ENCODE measurements at regions not wholly inside any gene's neighbourhood (a gene's known extent, or its start where the extent isn't known, plus 50 kb on each side); places are given as distances from the start of the nearest gene placed in this dataset.

DNA sequence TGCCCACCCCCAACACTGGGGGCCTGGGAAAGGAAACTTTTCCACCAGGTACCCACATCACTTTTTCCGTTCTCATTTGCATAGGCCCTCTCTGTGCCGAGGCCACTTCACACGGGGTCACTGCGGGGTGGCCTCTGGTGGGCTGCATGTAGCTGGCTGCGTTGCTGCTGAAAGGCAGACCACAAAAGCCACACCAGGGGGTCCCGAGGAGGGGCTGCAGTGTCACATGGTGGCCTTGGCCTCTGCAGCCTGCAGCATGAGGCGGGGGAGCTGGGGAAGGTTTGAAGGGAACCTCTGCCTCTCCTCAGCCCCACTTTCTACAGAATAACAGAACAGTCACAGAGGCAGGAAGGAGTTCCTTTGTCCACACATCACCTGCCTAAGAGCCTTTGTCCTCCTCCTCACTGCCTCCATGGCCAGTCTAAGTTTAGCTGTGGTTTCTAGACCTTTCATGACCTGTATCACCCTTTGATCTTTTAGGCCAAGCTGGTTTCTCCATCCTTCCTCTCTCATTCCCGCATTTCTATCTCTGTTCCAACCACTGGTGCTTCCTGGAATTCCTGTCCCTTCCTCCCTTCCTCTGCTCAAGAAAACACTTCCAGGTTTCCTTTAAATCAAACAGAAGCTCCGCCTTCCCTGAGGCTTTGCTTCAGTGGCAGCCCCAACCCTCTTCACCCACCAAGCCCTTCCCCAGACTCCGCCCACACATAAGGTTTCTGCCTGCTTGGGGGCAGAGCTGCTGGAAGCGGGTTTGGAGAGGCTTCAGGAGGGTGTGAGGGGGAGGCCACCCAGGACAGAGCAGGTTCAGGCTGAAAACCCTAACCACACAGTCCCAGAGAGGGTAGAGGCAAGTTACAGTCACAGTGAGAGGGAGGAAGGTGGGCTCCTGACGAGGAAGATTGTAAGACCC is 150.7 kb upstream of the TLE3 start:
- no peak overlapping the region for H3K4me3 Mint-ChIP-seq
- DNase-seq (ENCODE audit: low spot score): no peak
- H3K4me1 Mint-ChIP-seq (ENCODE audit: low read depth): peaks cover 5% of the 10 kb centered on the region
- no peaks in the 10 kb centered on the region for H3K9me3 Mint-ChIP-seq
- H3K27ac Mint-ChIP-seq: no peak overlapping the region
- no peaks in the 10 kb centered on the region for H3K36me3 Mint-ChIP-seq (ENCODE audit: low read depth)
- H3K27me3 Mint-ChIP-seq (ENCODE audit: low read depth): peaks cover 16% of the 10 kb centered on the region

DNA sequence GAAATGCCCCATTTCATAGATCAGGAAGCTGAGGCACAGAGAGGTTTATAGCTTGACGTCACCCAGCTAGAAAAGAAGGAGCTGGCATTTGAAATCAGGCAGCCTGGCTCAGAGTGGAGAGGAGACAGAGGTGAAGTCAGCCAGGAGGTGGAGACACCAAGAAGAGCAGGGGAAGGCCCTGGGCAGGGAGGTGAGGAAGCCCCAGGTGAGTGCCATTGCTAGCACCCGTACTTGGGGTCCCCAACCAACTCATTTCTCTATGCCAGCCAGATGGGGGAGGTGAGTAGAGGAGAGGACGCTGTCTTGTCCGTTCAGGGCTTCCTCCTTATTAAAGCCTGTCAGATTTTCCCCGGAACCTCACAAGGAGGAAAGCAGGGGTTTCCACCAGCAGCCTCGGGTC is 149.6 kb upstream of the TLE3 start:
- no peak overlapping the region for H3K4me3 Mint-ChIP-seq
- no peak for DNase-seq (ENCODE audit: low spot score)
- no peaks in the 10 kb centered on the region for H3K9me3 Mint-ChIP-seq
- H3K27ac Mint-ChIP-seq: no peak overlapping the region
- H3K27me3 Mint-ChIP-seq (ENCODE audit: low read depth): peaks cover 16% of the 10 kb centered on the region
- peaks cover 11% of the 10 kb centered on the region for H3K4me1 Mint-ChIP-seq (ENCODE audit: low read depth)
- H3K36me3 Mint-ChIP-seq (ENCODE audit: low read depth): no peaks in the 10 kb centered on the region

- Mint-ChIP-seq H3K4me1 (ENCODE audit: low read depth) (peaks cover 13% of the 10 kb centered on the region), H3K36me3 (ENCODE audit: low read depth) (no peaks in the 10 kb centered on the region), H3K9me3 (no peaks in the 10 kb centered on the region), H3K4me3 (no peak overlapping the region), H3K27me3 (ENCODE audit: low read depth) (peaks cover 15% of the 10 kb centered on the region), H3K27ac (no peak overlapping the region)
- no peak for DNase-seq (ENCODE audit: low spot score)
These were observed 149.0 kb upstream of the TLE3 start for GRCh38 chr15:70246623-70247220.

GRCh38 chr15:70245932-70246622 is 148.4 kb upstream of the TLE3 start:
- peaks cover 13% of the 10 kb centered on the region for H3K4me1 Mint-ChIP-seq (ENCODE audit: low read depth)
- H3K4me3 Mint-ChIP-seq: no peak overlapping the region
- H3K36me3 Mint-ChIP-seq (ENCODE audit: low read depth): no peaks in the 10 kb centered on the region
- H3K27ac Mint-ChIP-seq: no peak overlapping the region
- no peaks in the 10 kb centered on the region for H3K9me3 Mint-ChIP-seq
- H3K27me3 Mint-ChIP-seq (ENCODE audit: low read depth): peaks cover 13% of the 10 kb centered on the region
- no peak for DNase-seq (ENCODE audit: low spot score)

- Mint-ChIP-seq H3K4me3 (no peak overlapping the region), H3K9me3 (no peaks in the 10 kb centered on the region), H3K27ac (no peak overlapping the region), H3K27me3 (ENCODE audit: low read depth) (peaks cover 8% of the 10 kb centered on the region), H3K4me1 (ENCODE audit: low read depth) (peaks cover 13% of the 10 kb centered on the region), H3K36me3 (ENCODE audit: low read depth) (no peaks in the 10 kb centered on the region)
- no peak for DNase-seq (ENCODE audit: low spot score)
These were observed 147.3 kb upstream of the TLE3 start for GRCh38 chr15:70244978-70245542.

DNA sequence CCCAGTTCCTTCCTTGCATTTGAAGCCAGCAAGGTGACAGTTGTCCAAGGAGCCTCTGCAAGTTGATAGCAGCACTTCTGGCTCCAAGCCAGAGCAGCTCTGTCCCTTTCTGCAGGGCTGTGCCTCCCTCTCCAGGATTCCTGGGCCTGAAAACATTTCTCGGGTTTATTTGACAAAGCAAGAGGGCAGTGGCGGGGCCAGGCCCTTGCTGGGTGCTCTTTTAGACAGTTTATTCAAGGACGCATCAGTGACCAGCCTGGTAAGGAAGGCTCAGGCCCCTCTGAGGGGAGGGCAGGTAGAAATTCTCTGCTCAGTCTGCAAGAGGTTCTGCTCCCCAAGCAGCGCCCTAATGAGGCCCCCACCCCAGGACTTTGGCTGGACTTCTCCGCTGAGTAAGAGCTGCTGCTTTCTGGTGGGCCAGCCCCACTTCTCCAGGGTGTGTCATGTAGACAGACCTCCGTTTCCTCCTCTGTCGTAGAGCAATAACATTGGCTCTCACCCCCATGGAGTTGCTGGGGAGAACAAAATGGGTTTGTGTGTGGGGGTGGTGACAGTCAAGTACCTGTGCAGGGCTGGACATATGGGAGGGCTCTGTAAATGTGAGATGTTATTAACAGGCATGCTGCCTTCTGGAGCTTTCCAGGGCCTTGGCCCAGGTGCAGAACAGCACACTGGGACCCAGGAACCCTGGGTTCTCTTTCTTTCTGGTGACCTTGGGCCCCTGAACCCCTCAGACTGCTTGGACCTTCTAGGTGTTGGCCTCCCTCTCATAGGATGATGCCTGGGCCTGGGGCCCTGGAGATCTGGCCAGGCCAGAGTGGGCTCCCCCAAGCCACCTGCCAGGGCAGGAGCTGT is 146.2 kb upstream of the TLE3 start:
- Mint-ChIP-seq H3K27me3 (ENCODE audit: low read depth) (peaks cover 11% of the 10 kb centered on the region), H3K36me3 (ENCODE audit: low read depth) (no peaks in the 10 kb centered on the region), H3K9me3 (no peaks in the 10 kb centered on the region), H3K27ac (no peak overlapping the region), H3K4me3 (no peak overlapping the region), H3K4me1 (ENCODE audit: low read depth) (peaks cover 13% of the 10 kb centered on the region)
- no peak for DNase-seq (ENCODE audit: low spot score)

DNA sequence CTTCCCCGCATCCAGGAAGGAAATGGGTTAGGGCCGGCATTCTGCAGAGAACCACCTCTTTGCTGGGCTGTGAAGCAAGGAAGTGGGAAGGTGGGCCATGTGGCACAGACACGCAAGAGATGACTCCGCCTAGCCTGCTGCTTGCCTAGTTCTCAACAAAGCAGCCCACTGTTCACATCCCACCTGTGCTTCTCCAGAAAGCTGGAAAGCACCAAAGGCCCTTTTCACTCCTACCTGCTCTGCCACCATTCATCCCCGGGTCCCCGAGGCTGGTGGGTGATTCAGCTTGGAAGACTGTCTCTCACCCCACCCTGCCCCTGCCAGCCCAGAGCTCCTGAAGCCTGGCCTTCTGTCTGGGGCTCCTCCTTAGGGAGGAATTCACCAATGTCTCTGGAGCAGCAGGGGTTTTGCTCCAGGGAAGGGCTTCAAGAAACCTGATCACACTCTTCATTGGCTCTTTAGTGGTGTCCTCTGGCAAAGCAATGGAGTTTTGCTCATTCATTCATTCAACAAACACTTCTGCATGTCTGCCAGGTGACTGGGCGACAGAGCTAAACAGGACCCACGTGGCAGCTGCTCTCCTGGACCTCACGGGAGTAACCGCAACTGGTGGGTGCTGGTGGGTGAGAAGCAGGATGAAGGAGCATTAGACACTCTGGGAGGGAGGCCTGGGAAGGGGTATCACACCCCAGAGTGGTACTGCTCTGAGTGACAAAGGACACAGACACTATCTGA is 145.4 kb upstream of the TLE3 start:
- no peak for DNase-seq (ENCODE audit: low spot score)
- H3K4me1 Mint-ChIP-seq (ENCODE audit: low read depth): peaks cover 7% of the 10 kb centered on the region

DNA sequence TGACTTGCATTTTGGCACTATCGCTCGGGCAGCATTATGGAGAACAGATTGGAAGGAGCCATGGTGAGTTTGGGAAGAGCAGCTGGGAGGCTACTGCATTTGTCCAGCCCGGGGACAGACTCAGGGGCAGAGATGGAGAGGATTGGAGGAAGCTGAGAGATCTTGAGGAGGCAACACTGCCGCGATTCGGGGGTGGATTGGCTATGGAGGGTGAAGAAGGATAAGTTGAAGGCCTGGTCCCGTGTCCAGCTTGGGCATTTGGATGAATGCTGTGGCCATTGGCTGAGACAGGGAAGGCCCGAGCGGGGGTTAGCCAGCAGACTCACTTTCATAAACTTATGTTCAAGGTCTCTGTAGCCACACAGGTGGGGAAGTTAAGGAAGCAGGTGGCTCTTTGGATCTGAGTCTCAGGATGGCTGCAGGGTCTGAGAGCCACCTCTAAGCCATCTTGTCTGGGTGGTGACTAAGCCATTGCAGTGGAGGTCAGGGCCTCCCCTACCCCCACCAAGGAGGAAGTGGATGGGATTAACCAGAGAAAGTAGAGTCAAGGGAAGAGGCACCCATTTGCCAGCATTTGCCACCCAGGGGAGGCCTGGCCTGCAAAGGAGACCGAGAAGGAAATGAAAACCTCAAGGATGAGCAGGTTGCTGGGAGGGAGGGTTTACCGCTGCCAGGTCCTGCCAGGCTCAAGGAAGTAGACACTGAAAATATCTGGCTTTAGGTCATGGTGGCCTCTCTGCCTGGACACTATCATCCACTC is 144.0 kb upstream of the TLE3 start:
- Mint-ChIP-seq H3K4me1 (ENCODE audit: low read depth) (peaks cover 10% of the 10 kb centered on the region), H3K36me3 (ENCODE audit: low read depth) (no peaks in the 10 kb centered on the region), H3K4me3 (no peak overlapping the region), H3K27me3 (ENCODE audit: low read depth) (peaks cover 10% of the 10 kb centered on the region), H3K27ac (no peak overlapping the region), H3K9me3 (no peaks in the 10 kb centered on the region)
- DNase-seq (ENCODE audit: low spot score): no peak

More for the DNA sequence above, 145.4 kb upstream of the TLE3 start:
- no peaks in the 10 kb centered on the region for H3K9me3 Mint-ChIP-seq
- peaks cover 7% of the 10 kb centered on the region for H3K27me3 Mint-ChIP-seq (ENCODE audit: low read depth)
- no peak overlapping the region for H3K27ac Mint-ChIP-seq
- no peaks in the 10 kb centered on the region for H3K36me3 Mint-ChIP-seq (ENCODE audit: low read depth)
- H3K4me3 Mint-ChIP-seq: no peak overlapping the region

- Mint-ChIP-seq H3K27me3 (ENCODE audit: low read depth) (peaks cover 10% of the 10 kb centered on the region), H3K36me3 (ENCODE audit: low read depth) (no peaks in the 10 kb centered on the region), H3K4me1 (ENCODE audit: low read depth) (peaks cover 11% of the 10 kb centered on the region), H3K4me3 (no peak overlapping the region), H3K9me3 (no peaks in the 10 kb centered on the region), H3K27ac (no peak overlapping the region)
- no peak for DNase-seq (ENCODE audit: low spot score)
These were observed 143.2 kb upstream of the TLE3 start for GRCh38 chr15:70240820-70241430.

DNA sequence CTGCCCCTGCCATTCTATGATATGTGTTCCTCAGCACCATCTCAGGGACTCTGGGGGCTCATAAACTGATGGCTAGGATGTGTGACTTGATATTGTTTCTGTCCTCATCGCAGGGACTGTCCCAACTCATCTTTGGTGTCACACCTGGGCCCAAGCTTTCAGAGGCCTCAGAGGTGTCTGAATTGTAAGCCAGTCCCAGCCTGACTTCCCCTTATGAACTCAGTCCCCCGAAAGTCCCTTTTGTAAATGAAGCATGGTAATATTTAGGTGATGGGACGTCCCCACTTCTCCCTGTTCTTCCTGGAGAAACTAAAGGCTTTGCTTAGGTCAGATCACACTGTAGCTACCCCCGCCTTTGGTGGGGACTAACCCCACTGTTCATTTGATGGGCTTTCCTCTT is 142.4 kb upstream of the TLE3 start:
- H3K4me1 Mint-ChIP-seq (ENCODE audit: low read depth): peaks cover 12% of the 10 kb centered on the region
- no peaks in the 10 kb centered on the region for H3K36me3 Mint-ChIP-seq (ENCODE audit: low read depth)
- no peak for DNase-seq (ENCODE audit: low spot score)
- H3K4me3 Mint-ChIP-seq: no peak overlapping the region
- peaks cover 14% of the 10 kb centered on the region for H3K27me3 Mint-ChIP-seq (ENCODE audit: low read depth)
- no peak overlapping the region for H3K27ac Mint-ChIP-seq
- H3K9me3 Mint-ChIP-seq: no peaks in the 10 kb centered on the region

DNA sequence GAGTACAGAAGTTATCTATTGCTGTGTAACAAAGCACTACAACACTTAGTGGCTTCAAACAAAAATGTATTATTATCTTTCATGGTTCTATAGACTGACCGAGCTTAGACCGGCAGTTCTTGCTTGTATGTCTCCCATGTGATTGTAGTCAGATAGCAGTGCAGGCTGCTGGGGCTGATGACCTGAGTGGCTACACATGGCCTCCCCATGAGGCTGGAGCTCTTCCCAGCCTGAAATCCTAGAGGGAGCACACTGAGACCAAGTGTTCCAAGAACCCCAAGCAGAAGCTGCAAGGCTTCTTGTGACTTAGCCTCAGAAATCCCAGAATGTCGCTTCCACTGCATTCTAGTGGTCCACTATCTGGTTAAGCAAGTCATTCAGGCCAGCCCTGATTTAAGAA is 141.2 kb upstream of the TLE3 start:
- Mint-ChIP-seq H3K9me3 (no peaks in the 10 kb centered on the region), H3K36me3 (ENCODE audit: low read depth) (no peaks in the 10 kb centered on the region), H3K27me3 (ENCODE audit: low read depth) (peaks cover 20% of the 10 kb centered on the region), H3K27ac (no peak overlapping the region), H3K4me3 (no peak overlapping the region), H3K4me1 (ENCODE audit: low read depth) (peaks cover 22% of the 10 kb centered on the region)
- DNase-seq (ENCODE audit: low spot score): no peak

DNA sequence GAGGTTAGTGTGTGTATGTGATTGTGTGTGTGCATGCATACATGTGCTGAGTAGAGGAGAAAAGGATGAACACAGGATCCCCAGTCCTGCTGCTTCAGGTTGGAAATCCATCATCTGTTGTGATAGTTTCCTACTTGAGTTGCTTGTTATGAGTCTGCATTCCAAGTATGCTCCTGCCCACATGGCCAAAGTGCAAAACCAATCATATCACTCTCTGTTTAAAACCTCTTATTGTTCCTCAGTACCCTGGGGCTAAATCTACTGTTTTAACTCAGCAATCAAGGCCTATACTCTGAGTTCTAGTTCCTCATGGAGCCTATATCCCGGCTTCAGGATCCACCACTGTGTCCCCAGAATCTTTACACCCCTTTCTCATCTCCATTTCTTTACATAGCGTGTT is 139.9 kb upstream of the TLE3 start:
- H3K36me3 Mint-ChIP-seq (ENCODE audit: low read depth): no peaks in the 10 kb centered on the region
- peaks cover 18% of the 10 kb centered on the region for H3K4me1 Mint-ChIP-seq (ENCODE audit: low read depth)
- peaks cover 7% of the 10 kb centered on the region for H3K9me3 Mint-ChIP-seq
- no peak for DNase-seq (ENCODE audit: low spot score)
- H3K27me3 Mint-ChIP-seq (ENCODE audit: low read depth): peaks cover 25% of the 10 kb centered on the region
- no peak overlapping the region for H3K4me3 Mint-ChIP-seq
- H3K27ac Mint-ChIP-seq: no peak overlapping the region
